Fibroblast of the aortic adventitia (primary cell): ENCODE measurements at regions not wholly inside any gene's neighbourhood (a gene's known extent, or its start where the extent isn't known, plus 50 kb on each side); places are given as distances from the start of the nearest gene placed in this dataset.

Experiments used
- DNase-seq: peaks from one replicate; pipeline ENCODE4 v3.0.0-alpha.2; 2010; ENCODE audit warnings: low read depth
- H3K4me3 ChIP-seq: 2 replicates; pipeline ENCODE4 v1.5.1; 2011; ENCODE audit warnings: low read depth, mild to moderate bottlenecking, control low read depth, low read length, moderate library complexity
- TF ChIP-seq, protein P1 (sequence below): IDR thresholded peaks from 2 replicates; pipeline ENCODE4 v1.5.1; 2011; ENCODE audit warnings: mild to moderate bottlenecking, low read length, control low read depth, inconsistent platforms; ENCODE audit not compliant: insufficient read depth

DNA sequence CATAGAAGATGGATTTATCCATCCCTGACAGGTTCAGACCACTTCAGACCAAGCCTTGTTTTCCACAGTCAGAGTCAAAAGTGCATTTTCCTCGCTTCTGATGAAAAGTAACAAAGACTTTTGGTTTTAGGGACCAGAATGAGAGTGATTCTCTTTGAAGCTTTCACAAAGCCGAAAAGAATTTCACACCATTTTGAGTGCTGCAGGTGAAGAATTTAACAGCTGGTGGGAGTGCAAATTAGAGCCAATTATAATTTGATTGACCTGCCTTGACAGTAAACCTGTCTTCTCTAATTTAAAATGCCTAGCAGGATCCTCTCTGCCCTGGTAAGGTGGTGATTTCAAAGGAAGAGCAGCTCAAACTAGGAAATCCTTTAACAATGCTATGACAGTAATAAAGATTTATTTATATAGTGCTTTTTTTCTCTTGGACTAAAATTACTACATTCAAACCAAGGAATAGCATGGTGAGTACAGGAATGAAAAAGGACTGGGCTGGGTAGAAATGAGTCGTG, 241.6 kb downstream of the HRH4 start:
- TF ChIP-seq, protein P1, sequence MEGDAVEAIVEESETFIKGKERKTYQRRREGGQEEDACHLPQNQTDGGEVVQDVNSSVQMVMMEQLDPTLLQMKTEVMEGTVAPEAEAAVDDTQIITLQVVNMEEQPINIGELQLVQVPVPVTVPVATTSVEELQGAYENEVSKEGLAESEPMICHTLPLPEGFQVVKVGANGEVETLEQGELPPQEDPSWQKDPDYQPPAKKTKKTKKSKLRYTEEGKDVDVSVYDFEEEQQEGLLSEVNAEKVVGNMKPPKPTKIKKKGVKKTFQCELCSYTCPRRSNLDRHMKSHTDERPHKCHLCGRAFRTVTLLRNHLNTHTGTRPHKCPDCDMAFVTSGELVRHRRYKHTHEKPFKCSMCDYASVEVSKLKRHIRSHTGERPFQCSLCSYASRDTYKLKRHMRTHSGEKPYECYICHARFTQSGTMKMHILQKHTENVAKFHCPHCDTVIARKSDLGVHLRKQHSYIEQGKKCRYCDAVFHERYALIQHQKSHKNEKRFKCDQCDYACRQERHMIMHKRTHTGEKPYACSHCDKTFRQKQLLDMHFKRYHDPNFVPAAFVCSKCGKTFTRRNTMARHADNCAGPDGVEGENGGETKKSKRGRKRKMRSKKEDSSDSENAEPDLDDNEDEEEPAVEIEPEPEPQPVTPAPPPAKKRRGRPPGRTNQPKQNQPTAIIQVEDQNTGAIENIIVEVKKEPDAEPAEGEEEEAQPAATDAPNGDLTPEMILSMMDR = no peak
- no peak overlapping the region for H3K4me3 ChIP-seq

DNA sequence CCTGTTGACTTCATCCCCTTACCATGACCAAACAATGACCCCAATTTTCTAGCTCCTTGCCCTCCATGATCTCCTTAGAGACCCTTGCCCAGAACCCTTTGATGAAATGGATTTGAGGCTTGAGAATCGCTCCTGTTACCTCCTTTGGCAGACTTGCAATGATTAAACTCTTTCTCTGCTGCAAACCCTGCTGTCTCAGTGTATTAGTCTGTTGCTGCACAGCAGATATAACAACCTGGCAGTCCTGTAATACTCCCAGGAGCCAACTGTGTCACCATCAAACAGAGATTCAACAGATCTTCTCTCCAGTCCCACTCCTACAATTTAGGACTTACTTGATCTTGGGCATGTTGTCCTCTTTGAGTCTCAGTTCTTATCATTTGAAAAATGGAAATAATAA, 242.9 kb downstream of the HRH4 start:
- no peak overlapping the region for H3K4me3 ChIP-seq
- TF ChIP-seq, protein P1 = no peak
- no peak for DNase-seq

More for the DNA sequence above, 241.6 kb downstream of the HRH4 start:
- no peak for DNase-seq

DNA sequence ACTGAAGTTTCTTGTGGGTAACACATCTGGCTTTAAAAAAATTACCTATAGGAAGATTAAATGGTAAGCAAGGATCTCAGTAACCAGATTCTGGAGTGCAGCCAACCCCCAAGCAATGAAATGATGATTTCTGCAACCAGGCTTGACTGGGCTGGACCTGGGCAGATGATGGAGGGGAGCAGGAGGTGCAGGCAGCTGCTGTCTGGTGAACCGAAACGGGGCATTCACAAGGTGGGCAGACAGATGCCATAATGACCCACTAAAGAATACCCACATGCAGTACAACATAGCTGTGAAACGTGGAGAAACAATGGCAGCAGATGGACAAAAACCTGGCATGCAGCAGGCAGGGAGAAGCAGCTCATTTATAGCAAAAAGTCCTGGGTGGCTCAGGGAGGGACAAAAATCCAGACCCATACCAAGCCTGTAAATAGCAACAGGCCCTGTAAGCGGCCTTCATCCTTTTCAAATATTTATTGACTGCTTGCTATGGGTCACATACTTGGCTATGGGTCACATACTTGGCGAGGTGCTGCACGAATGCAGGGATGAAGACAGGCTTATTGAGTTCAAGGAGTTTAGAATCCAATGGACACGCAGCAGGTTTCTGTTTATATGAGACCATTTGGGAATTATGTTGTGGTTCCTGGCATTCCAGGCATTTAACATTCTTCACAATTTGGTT, 244.7 kb downstream of the HRH4 start:
- DNase-seq = no peak
- no peak overlapping the region for H3K4me3 ChIP-seq
- TF ChIP-seq, protein P1 = no peak

DNA sequence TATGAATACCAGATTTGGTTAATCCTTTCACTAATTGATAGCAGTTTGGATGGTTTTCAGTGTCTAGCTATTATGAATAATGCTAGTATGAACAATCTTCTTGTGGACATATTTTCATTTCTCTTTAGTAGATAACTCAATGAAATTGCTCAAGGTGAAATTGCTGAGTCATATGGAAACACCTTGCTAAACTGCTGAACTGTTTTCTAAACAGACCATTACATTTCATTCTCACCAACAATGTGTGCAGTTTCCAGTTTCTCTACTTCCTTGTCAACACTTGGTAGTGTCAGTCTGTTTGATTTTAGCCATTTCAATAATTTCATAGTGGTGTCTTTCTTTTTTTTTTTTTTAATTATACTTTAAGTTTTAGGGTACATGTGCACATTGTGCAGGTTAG, 250.0 kb downstream of the HRH4 start:
- H3K4me3 ChIP-seq = no peak overlapping the region
- no peak for DNase-seq
- TF ChIP-seq, protein P1 = no peak

DNA sequence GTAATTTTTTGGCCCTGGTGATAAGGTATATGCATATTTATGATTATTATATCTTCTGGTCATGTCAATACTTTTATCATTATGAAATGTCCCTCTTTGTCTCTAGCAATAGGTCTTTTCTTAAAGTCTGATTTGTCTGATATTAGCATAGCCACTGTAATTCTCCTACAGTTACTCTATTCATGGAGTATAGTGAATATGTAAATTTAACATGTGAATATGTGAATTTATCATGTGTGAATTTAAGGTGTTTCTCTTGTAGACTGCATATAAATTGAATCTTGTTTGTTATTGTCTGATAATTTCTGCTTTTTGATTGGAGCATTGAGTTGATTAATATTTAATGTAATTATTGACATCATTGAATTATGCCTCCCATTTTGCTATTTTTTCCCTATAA, 259.4 kb downstream of the HRH4 start:
- TF ChIP-seq, protein P1 = no peak
- no peak overlapping the region for H3K4me3 ChIP-seq
- no peak for DNase-seq

DNA sequence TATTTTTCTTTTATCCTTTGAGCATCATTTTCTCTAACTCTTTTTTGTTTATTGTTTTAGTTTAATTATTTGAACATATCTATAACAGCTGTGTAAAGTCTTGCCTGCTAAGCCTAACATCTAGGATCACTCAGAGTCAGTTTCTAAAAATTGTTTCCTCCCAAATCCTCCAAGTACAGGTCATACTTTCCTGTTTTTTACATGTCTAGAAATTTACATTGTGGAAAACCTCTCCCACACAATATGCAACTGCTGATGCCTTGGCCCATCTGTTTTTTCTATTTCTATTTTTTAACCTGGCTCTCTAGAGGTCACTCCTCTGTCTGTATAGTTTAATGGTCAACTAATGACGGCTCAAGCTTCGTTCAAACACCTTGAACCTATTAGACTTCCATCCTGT, 261.0 kb downstream of the HRH4 start:
- no peak for DNase-seq
- H3K4me3 ChIP-seq = no peak overlapping the region
- TF ChIP-seq, protein P1 = no peak
